Peyer's patch (tissue), 4 donors: ENCODE measurements at regions not wholly inside any gene's neighbourhood (a gene's known extent, or its start where the extent isn't known, plus 50 kb on each side); places are given as distances from the start of the nearest gene placed in this dataset.

Source experiments
- DNase-seq, 3 donors: peaks; one replicate each; pipeline ENCODE4 v3.0.0-alpha.2; 2017 to 2019
- H3K27ac ChIP-seq, 4 donors: fragments of 200-600 bp; sonication (generic); one replicate each; pipeline ENCODE4 v1.5.1; 2016 to 2019
- H3K27me3 ChIP-seq, 2 donors: fragments of 200-600 bp; sonication (generic); one replicate each; pipeline ENCODE4 v1.5.1; 2019
- H3K36me3 ChIP-seq, 3 donors: fragments of 200-600 bp; sonication (generic); one replicate each; pipeline ENCODE4 v1.5.1; 2016 to 2019
- H3K4me1 ChIP-seq, 4 donors: fragments of 200-600 bp; sonication (generic); one replicate each; pipeline ENCODE4 v1.5.1; 2016 to 2019
- H3K4me3 ChIP-seq, 4 donors: fragments of 200-600 bp; sonication (generic); 1 replicate in 3 of 4; 2 replicates in 1 of 4; pipeline ENCODE4 v1.5.1; 2016 to 2019; ENCODE audit warnings: mild to moderate bottlenecking in 1 of 4
- H3K9me3 ChIP-seq, 4 donors: fragments of 200-600 bp; sonication (generic); one replicate each; pipeline ENCODE4 v1.5.1; 2016 to 2019; ENCODE audit warnings: mild to moderate bottlenecking in 1 of 4
- CTCF ChIP-seq, 6 experiments: fragments of 450-650 bp in 4 of 6; fragments of 200-600 bp in 2 of 6; sonication (generic) in 1 of 6; IDR thresholded peaks; one replicate each; pipeline ENCODE4 v1.5.1; 2017 to 2019; ENCODE audit warnings: antibody characterized with exemption in 6 of 6, mild to moderate bottlenecking in 3 of 6, moderate library complexity in 1 of 6
- POLR2A ChIP-seq, 2 donors: fragments of 450-650 bp; IDR thresholded peaks; one replicate each; pipeline ENCODE4 v1.5.1; 2017; ENCODE audit warnings: antibody characterized with exemption in 2 of 2, mild to moderate bottlenecking in 2 of 2, moderate library complexity in 2 of 2

- Histone ChIP-seq H3K4me3 (no peak overlapping the region), H3K27me3 (no peaks in the 10 kb centered on the region), H3K9me3 (no peaks in the 10 kb centered on the region), H3K4me1 (peaks cover 0 to 5% (median 0%) of the 10 kb centered on the region in 4 donors), H3K36me3 (no peaks in the 10 kb centered on the region), H3K27ac (no peak overlapping the region)
- no peak for TF ChIP-seq POLR2A (IDR thresholded peaks at IDR 0.05)
- TF ChIP-seq CTCF (IDR thresholded peaks at IDR 0.05) = no peak
- no peak for DNase-seq
Observed at GRCh38 chr10:4029866-4030265, 244.9 kb upstream of the KLF6 start.

- no peak overlapping the region for H3K27ac ChIP-seq
- H3K9me3 ChIP-seq = no peaks in the 10 kb centered on the region
- TF ChIP-seq POLR2A (IDR thresholded peaks at IDR 0.05) = no peak
- no peak for TF ChIP-seq CTCF (IDR thresholded peaks at IDR 0.05)
- H3K4me1 ChIP-seq = no peaks in the 10 kb centered on the region
- no peak overlapping the region for H3K4me3 ChIP-seq
- H3K27me3 ChIP-seq = no peaks in the 10 kb centered on the region
- H3K36me3 ChIP-seq = no peaks in the 10 kb centered on the region
- DNase-seq = no peak
Observed at GRCh38 chr10:4028854-4029583, 244.0 kb upstream of the KLF6 start.

- no peak for TF ChIP-seq POLR2A (IDR thresholded peaks at IDR 0.05)
- no peak for TF ChIP-seq CTCF (IDR thresholded peaks at IDR 0.05)
- Histone ChIP-seq H3K27me3 (no peaks in the 10 kb centered on the region), H3K9me3 (no peaks in the 10 kb centered on the region), H3K27ac (no peak overlapping the region), H3K4me1 (no peaks in the 10 kb centered on the region), H3K36me3 (no peaks in the 10 kb centered on the region), H3K4me3 (no peak overlapping the region)
- no peak for DNase-seq
Observed at GRCh38 chr10:4028027-4028471, 243.0 kb upstream of the KLF6 start.

- Histone ChIP-seq H3K27me3 (no peaks in the 10 kb centered on the region), H3K4me3 (no peak overlapping the region), H3K9me3 (no peaks in the 10 kb centered on the region), H3K36me3 (no peaks in the 10 kb centered on the region), H3K4me1 (no peaks in the 10 kb centered on the region), H3K27ac (no peak overlapping the region)
- TF ChIP-seq CTCF (IDR thresholded peaks at IDR 0.05) (no peak), POLR2A (IDR thresholded peaks at IDR 0.05) (no peak)
- DNase-seq = no peak
Observed at GRCh38 chr10:4025339-4025738, 240.3 kb upstream of the KLF6 start.

- no peak for TF ChIP-seq CTCF (IDR thresholded peaks at IDR 0.05)
- TF ChIP-seq POLR2A (IDR thresholded peaks at IDR 0.05) = no peak
- Histone ChIP-seq H3K27me3 (no peaks in the 10 kb centered on the region), H3K9me3 (no peaks in the 10 kb centered on the region), H3K27ac (no peak overlapping the region), H3K4me3 (no peak overlapping the region), H3K36me3 (no peaks in the 10 kb centered on the region), H3K4me1 (no peaks in the 10 kb centered on the region)
- DNase-seq = no peak
Observed at GRCh38 chr10:4024516-4025245, 239.7 kb upstream of the KLF6 start.
